MM.1S (cell line): ENCODE measurements at regions not wholly inside any gene's neighbourhood (a gene's known extent, or its start where the extent isn't known, plus 50 kb on each side); places are given as distances from the start of the nearest gene placed in this dataset.

Experiments
- EZH2 ChIP-seq: fragments of 300-600 bp; sonication (generic); optimal IDR thresholded peaks from 2 replicates; pipeline ENCODE3; 2017; ENCODE audit warnings: low read depth, mild to moderate bottlenecking, antibody characterized with exemption, low read length, mixed read lengths
- EZH2phosphoT487 ChIP-seq: fragments of 300-600 bp; sonication (generic); IDR thresholded peaks from 2 replicates; pipeline ENCODE4 v1.6.1; 2018; ENCODE audit warnings: antibody characterized with exemption, low read length
- TF ChIP-seq, protein P1 (sequence below): fragments of 300-600 bp; sonication (generic); IDR thresholded peaks from 2 replicates; pipeline ENCODE4 v1.5.1; 2016; ENCODE audit warnings: antibody characterized with exemption, low read length, mixed read lengths

DNA sequence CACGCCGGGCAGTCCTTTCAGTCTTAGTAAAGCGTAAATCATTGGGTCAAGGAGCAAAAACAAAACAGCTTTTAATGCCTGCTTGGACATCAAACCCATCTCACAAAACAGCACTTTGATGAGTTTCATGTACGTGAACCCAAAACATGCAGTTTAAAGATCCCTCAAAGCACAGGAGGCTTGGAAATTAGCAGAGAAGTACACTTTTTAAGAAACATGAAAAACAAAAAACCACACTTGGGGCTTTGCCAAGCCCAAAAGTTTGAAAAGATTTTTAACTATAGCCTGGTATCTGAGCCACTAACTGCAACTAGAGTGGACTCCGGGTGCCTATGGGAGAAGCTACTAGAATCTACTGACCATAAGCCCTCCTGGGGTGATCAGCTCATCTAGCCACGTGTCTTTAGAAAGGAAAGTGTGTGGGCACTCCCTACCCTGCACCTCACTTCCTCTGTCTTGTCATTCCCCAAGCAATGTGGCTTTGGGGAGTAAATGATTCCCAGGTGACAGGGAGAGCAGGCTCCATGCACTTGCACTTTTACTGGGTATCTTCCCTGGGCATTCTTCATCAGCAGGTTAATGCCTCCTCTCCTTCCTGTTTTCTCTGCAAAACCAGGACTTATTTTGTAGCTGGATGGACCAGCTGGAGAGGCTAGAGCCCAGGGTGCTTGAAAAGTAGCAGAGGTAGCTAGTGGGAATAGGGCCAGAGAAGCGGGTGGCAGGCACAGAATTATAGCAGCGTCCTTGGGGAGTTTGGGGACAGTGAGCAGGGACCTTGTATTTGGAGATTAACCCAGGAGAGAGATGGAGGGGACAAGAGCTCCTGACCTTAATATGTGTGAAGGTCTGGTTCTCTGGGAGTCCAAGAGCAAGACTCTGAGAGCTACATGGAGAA, 339.3 kb downstream of the BCL11B start:
- TF ChIP-seq, protein P1, sequence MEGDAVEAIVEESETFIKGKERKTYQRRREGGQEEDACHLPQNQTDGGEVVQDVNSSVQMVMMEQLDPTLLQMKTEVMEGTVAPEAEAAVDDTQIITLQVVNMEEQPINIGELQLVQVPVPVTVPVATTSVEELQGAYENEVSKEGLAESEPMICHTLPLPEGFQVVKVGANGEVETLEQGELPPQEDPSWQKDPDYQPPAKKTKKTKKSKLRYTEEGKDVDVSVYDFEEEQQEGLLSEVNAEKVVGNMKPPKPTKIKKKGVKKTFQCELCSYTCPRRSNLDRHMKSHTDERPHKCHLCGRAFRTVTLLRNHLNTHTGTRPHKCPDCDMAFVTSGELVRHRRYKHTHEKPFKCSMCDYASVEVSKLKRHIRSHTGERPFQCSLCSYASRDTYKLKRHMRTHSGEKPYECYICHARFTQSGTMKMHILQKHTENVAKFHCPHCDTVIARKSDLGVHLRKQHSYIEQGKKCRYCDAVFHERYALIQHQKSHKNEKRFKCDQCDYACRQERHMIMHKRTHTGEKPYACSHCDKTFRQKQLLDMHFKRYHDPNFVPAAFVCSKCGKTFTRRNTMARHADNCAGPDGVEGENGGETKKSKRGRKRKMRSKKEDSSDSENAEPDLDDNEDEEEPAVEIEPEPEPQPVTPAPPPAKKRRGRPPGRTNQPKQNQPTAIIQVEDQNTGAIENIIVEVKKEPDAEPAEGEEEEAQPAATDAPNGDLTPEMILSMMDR = no peak
- no peak for TF ChIP-seq EZH2phosphoT487
- no peak for TF ChIP-seq EZH2
